ENCODE measurements at regions not wholly inside any gene's neighbourhood (a gene's known extent, or its start where the extent isn't known, plus 50 kb on each side); places are given as distances from the start of the nearest gene placed in this dataset.
"Not testable (repeated sequence)": the region's sequence is repeated elsewhere in the genome, so short reads cannot be mapped to it uniquely, and the experiment has no call there.

GRCh38 chr1:143604887-143605286 is 366.9 kb downstream of the FAM72C start:
- no peak for DNase-seq (ENCODE audit: low spot score)

GRCh38 chr1:143584508-143584907 is 387.3 kb downstream of the FAM72C start:
- no peak for DNase-seq (ENCODE audit: low spot score)

GRCh38 chr1:143574891-143575520 is 396.8 kb downstream of the FAM72C start:
- DNase-seq (ENCODE audit: low spot score): no peak

DNA sequence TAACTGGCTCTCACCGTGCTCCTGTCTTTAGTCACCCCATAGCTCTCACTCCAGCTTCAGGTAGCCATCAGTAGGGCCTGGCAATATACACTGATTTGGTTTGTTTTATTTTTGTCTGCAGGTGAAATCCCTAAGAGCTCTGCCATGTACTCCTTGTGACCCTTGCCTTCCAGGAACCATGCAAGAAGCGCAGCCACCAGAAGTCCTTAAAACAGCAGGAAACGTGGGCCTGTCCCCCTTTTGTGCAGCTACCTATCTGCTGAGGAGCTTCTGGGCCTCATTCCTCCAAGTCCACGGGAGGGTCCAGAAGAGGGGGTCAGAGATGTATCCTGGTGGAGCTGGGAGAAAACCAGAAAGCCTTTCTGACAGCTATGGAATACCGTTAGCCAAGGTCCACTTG is 399.1 kb downstream of the FAM72C start:
- DNase-seq (ENCODE audit: low spot score): not testable (repeated sequence)

- DNase-seq (ENCODE audit: low spot score): not testable (repeated sequence)
Measured at GRCh38 chr1:143563761-143564160, 408.0 kb downstream of the FAM72C start.

- DNase-seq (ENCODE audit: low spot score): no peak
Measured at GRCh38 chr1:143553627-143554026, 418.2 kb downstream of the FAM72C start.

DNA sequence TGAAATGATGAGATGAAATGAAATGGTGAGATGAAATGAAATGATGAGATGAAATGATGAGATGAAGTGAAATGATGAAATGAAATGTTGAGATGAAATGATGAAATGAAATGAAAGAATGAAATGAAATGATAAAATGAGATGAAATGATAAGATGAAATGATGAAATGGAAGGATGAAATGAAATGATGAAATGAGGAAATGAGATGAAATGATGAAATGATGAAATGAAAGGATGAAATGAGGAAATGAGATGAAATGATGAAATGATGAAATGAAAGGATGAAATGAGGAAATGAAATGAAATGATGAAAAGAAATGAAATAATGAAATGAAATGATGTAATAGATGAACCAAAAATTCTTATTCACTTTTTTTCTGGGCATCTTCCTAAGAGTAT is 467.1 kb downstream of the FAM72C start:
- not testable (repeated sequence) for DNase-seq (ENCODE audit: low spot score)

DNA sequence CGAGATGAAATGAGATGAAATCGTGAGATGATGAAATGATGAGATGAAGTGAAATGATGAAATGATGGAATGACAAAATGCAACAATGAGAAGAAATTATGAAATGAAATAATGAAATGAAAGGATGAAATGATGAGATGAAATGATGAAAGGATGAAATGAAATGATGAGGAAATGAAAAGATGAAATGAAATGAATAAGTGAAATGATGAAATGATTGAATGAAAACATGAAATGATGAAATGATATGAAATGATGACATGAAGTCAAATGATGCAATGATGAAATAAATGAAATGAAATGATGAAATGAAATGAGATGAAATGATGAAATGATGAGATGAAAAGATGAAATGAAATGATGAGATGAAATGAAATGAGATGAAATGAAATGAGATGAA is 467.7 kb downstream of the FAM72C start:
- not testable (repeated sequence) for DNase-seq (ENCODE audit: low spot score)

DNA sequence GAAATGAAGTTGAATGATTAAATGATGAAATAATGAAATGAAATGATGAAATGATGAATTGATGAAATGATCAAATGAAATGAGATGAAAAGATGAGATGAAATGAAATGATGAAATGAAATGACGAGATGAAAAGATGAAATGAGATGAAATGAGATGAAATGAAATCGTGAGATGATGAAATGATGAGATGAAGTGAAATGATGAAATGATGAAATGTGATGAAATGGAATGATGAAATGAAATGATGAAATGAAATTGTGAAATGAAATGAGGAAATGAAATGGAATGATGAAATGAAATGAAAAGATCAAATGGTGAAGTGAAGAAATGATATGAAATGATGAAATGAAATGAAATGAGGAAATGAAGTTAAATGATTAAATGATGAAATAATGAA is 468.7 kb downstream of the FAM72C start:
- DNase-seq (ENCODE audit: low spot score): not testable (repeated sequence)

DNA sequence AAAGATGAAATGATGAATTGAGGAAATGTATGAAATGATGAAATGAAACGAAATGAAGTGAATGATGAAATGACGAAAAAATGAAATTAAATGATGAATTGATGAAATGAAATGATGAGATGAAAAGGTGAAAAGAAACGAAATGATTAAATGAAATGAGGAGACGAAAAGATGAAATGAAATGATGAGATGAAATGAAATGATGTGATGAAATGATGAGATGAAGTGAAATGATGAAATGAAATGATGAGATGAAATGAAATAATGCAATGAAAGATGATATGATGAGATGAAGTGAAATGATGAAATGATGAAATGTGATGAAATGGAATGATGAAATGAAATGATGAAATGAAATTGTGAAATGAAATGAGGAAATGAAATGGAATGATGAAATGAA is 469.7 kb downstream of the FAM72C start:
- DNase-seq (ENCODE audit: low spot score): not testable (repeated sequence)

DNA sequence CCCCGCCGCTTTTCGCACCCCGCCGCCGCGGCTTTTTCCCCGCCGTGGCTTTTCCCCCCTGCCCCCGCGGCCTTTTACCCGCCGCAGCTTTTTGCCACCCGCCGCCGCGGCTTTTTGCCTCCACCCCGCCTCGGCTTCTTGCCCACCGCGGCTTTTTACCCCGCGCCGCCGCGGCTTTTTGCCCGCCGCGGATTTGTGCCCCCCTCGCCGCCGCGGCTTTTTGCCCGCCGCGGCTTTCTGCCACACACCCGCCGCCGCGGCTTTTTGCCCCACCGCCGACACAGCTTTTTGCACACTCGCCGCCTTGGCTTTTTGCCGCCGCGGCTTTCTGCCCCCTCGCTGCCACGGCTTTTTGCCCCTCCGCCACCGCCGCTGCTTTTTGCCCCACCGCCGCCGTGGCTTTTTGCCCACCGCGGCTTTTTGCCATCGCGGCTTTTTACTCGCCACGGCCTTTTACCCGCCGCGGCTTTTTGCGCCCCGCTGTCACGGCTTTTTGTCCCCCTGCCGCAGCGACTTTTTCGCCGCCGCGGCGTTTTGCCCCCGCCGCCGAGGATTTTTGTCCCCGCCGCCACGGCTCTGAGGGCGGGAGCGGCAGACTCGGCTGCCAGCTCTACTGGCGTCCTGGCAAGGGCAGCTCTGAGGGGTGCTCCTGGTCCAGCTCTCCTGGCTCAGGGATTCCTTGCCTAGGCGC is 473.6 kb downstream of the FAM72C start:
- not testable (repeated sequence) for DNase-seq (ENCODE audit: low spot score)

DNA sequence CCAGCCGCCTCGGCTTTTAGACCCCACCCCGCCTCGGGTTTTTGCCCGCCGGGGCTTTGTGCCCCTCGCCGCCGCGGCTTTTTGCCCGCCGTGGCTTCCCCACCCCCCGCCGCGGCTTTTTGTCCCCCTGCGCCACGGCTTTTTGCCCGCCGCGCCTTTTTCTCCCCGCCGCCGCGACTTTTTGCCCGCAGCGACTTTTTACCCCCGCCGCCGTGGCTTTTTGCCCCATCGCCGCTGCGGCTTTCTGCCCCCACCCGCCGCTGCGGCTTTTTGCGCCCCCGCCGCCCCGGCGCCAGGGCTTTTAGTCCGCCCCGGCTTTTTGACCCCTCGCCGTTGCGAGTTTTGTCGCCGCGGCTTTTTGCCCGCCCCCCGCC is 474.4 kb downstream of the FAM72C start:
- DNase-seq (ENCODE audit: low spot score): no peak

DNA sequence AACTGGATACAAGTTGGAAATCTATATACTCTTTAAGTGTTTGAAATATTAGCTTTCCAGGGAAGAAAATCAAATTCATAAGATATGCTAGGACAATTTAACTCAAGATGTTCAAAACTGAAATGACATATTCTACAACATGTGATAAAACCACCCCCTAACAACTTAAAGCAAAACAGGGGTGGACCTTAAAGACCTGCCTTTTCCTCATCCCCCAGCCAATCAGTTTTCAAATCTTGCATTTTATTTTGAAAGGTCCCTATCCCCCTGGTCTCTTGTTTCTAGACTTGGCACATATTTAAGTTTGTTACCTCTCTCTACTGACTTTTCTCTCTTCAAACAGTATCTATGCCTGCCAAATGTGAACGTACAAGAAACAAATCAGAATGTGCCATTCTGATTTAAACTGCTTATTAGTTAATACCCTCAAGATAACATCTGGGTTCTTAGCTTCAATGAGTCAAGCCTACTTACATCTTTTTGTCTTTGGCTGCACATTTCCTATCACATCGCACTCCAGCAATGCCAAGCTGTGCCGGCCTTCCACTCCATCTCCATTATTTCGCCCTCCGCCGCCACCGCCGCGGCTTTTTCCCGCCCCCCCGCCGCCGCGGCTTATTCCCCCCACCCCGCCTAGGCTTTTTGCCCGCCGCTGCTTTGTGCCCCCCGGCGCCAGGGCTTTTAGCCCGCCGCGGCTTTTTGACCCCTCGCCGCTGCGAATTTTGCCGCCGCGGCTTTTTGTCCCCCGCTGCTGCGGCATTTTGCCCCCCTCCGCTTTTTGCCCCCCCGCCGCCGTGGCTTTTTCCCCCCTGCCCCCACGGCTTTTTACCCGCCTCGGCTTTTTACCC is 475.0 kb downstream of the FAM72C start:
- DNase-seq (ENCODE audit: low spot score): not testable (repeated sequence)

Measured in pons (tissue), 1 donor.